GDM1 (cell line): ENCODE measurements at regions not wholly inside any gene's neighbourhood (a gene's known extent, or its start where the extent isn't known, plus 50 kb on each side); places are given as distances from the start of the nearest gene placed in this dataset.
"Not testable (repeated sequence)": the region's sequence is repeated elsewhere in the genome, so short reads cannot be mapped to it uniquely, and the experiment has no call there.

Source experiments
- DNase-seq: peaks from one replicate; lab custom pipeline; 2025; lab: John Stamatoyannopoulos, UW

GRCh38 chr3:30297112-30297511 lies 309.3 kb upstream of the TGFBR2 start:
- no peak for DNase-seq

GRCh38 chr3:30299674-30300385 lies 306.6 kb upstream of the TGFBR2 start:
- DNase-seq: no peak

- DNase-seq: no peak
These were observed 305.6 kb upstream of the TGFBR2 start for GRCh38 chr3:30300809-30301208.

- no peak for DNase-seq
These were observed 304.4 kb upstream of the TGFBR2 start for GRCh38 chr3:30302027-30302426.

GRCh38 chr3:30303770-30304169 lies 302.6 kb upstream of the TGFBR2 start:
- no peak for DNase-seq

GRCh38 chr3:30305021-30305420 lies 301.4 kb upstream of the TGFBR2 start:
- DNase-seq: no peak

GRCh38 chr3:30306896-30307295 lies 299.5 kb upstream of the TGFBR2 start:
- no peak for DNase-seq

GRCh38 chr3:30307372-30307950 lies 298.9 kb upstream of the TGFBR2 start:
- DNase-seq: no peak

GRCh38 chr3:30308131-30308530 lies 298.3 kb upstream of the TGFBR2 start:
- no peak for DNase-seq

GRCh38 chr3:30309961-30310954 lies 296.1 kb upstream of the TGFBR2 start:
- no peak for DNase-seq

GRCh38 chr3:30311781-30312180 lies 294.6 kb upstream of the TGFBR2 start:
- DNase-seq: no peak

- no peak for DNase-seq
These were observed 292.6 kb upstream of the TGFBR2 start for GRCh38 chr3:30313840-30314239.

- no peak for DNase-seq
These were observed 291.6 kb upstream of the TGFBR2 start for GRCh38 chr3:30314757-30315325.

- DNase-seq: no peak
These were observed 291.0 kb upstream of the TGFBR2 start for GRCh38 chr3:30315447-30315846.

- no peak for DNase-seq
These were observed 288.8 kb upstream of the TGFBR2 start for GRCh38 chr3:30317561-30317960.

GRCh38 chr3:30318110-30318509 lies 288.3 kb upstream of the TGFBR2 start:
- no peak for DNase-seq

GRCh38 chr3:30319713-30320112 lies 286.7 kb upstream of the TGFBR2 start:
- no peak for DNase-seq

- DNase-seq: no peak
These were observed 286.0 kb upstream of the TGFBR2 start for GRCh38 chr3:30320392-30320791.

- no peak for DNase-seq
These were observed 285.3 kb upstream of the TGFBR2 start for GRCh38 chr3:30321065-30321464.

- DNase-seq: not testable (repeated sequence)
These were observed 282.8 kb upstream of the TGFBR2 start for GRCh38 chr3:30323649-30324048.

GRCh38 chr3:30324587-30324986 lies 281.8 kb upstream of the TGFBR2 start:
- no peak for DNase-seq

- not testable (repeated sequence) for DNase-seq
These were observed 278.4 kb upstream of the TGFBR2 start for GRCh38 chr3:30327976-30328375.
